Tibial artery (tissue), 4 donors: ENCODE measurements at regions not wholly inside any gene's neighbourhood (a gene's known extent, or its start where the extent isn't known, plus 50 kb on each side); places are given as distances from the start of the nearest gene placed in this dataset.
A peak's percentile ranks its signal among the peaks of the same experiment; 100 is the strongest.

ENCODE experiments used
- DNase-seq, 2 donors: peaks; one replicate each; pipeline ENCODE4 v3.0.0-alpha.2; 2019
- H3K27ac ChIP-seq, 2 donors: fragments of 200-600 bp; sonication (generic) in 1 of 2; 1 replicate in 1 of 2; 2 replicates in 1 of 2; pipeline ENCODE4 v1.5.1; 2018 to 2019; ENCODE audit warnings: mild to moderate bottlenecking in 1 of 2
- H3K27me3 ChIP-seq, 2 donors: fragments of 200-600 bp; sonication (generic) in 1 of 2; one replicate each; pipeline versions ENCODE4 v1.5.1 to v1.6.0; 2016 to 2019
- H3K36me3 ChIP-seq, 3 donors: fragments of 200-600 bp; sonication (generic) in 2 of 3; one replicate each; pipeline ENCODE4 v1.5.1; 2016 to 2019; ENCODE audit warnings: mild to moderate bottlenecking in 2 of 3
- H3K4me1 ChIP-seq, 4 donors: fragments of 200-600 bp; sonication (generic) in 2 of 4; 1 replicate in 3 of 4; 2 replicates in 1 of 4; pipeline ENCODE4 v1.5.1; 2016 to 2019
- H3K4me3 ChIP-seq, 2 donors: fragments of 200-600 bp; sonication (generic) in 1 of 2; 1 replicate in 1 of 2; 2 replicates in 1 of 2; pipeline ENCODE4 v1.5.1; 2018 to 2019; ENCODE audit warnings: mild to moderate bottlenecking in 2 of 2
- H3K9me3 ChIP-seq, 3 donors: fragments of 200-600 bp; sonication (generic) in 1 of 3; one replicate each; pipeline ENCODE4 v1.5.1; 2016 to 2019
- CTCF ChIP-seq, 2 experiments: fragments of 200-600 bp in 1 of 2; fragments of 450-650 bp in 1 of 2; IDR thresholded peaks; one replicate each; pipeline ENCODE4 v1.5.1; 2017 to 2019; ENCODE audit warnings: antibody characterized with exemption in 2 of 2, mild to moderate bottlenecking in 1 of 2, moderate library complexity in 1 of 2
- intact Hi-C: fragments of 100-400 bp; cut with DNase I; formaldehyde crosslinking; loops from one replicate; pipeline ENCODE4 v1.15.0; 2023; ENCODE audit warnings: low total_unique reads

- H3K9me3 ChIP-seq, result no peaks in the 10 kb centered on the region
- H3K27ac ChIP-seq, result no peak overlapping the region
- no peaks in the 10 kb centered on the region for H3K27me3 ChIP-seq
- peak in 1 of 2 donors; percentile 32 for DNase-seq
- no peak overlapping the region for H3K4me3 ChIP-seq
- no peaks in the 10 kb centered on the region for H3K4me1 ChIP-seq
- no peak for TF ChIP-seq CTCF (IDR thresholded peaks at IDR 0.05)
- intact Hi-C loops, result no loop called here
- H3K36me3 ChIP-seq, result no peaks in the 10 kb centered on the region
Measured at GRCh38 chr9:113665756-113666155, 202.2 kb downstream of the RGS3 start.

GRCh38 chr9:113668061-113668460, 204.5 kb downstream of the RGS3 start:
- intact Hi-C loops, result no loop called here

DNA sequence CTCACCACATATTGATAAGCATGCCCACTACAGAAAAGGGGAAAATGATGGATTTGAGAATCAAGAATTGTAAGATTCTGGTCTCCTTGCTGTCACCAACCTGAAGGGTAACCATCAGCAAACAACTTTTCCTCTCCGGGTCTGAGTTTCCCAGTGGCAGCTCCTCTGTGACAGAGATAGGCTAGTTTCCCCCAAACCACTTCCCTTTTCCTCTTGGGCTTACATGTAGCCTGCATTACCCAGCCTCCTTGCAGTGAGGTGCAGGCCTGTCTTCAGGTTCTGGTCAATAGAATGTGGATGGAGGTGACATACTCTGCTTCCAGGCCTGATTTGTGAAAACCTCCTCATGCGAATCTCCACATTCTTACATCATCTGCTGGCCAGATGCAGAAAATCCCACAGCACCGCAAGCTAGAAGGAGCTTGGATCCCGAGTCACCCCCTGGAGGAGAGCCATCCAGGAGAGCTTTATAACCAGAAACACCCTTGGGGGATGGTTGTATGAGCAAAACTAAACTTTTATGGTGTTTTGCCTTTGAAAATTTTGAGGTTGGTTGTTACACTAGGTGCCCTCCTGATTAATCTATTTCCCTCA, 206.1 kb downstream of the RGS3 start:
- peaks cover 0 to under 1% (median 0%) of the 10 kb centered on the region in 4 donors for H3K4me1 ChIP-seq
- no peaks in the 10 kb centered on the region for H3K36me3 ChIP-seq
- intact Hi-C loops, result no loop called here
- no peaks in the 10 kb centered on the region for H3K9me3 ChIP-seq
- no peaks in the 10 kb centered on the region for H3K27me3 ChIP-seq
- no peak overlapping the region for H3K27ac ChIP-seq
- DNase-seq, result no peak
- TF ChIP-seq CTCF (IDR thresholded peaks at IDR 0.05), result no peak
- H3K4me3 ChIP-seq, result no peak overlapping the region

More at GRCh38 chr9:113668061-113668460, 204.5 kb downstream of the RGS3 start:
- TF ChIP-seq CTCF (IDR thresholded peaks at IDR 0.05), result no peak
- no peak overlapping the region for H3K27ac ChIP-seq
- no peak for DNase-seq
- no peaks in the 10 kb centered on the region for H3K4me1 ChIP-seq
- no peaks in the 10 kb centered on the region for H3K27me3 ChIP-seq
- H3K4me3 ChIP-seq, result no peak overlapping the region
- H3K9me3 ChIP-seq, result no peaks in the 10 kb centered on the region
- no peaks in the 10 kb centered on the region for H3K36me3 ChIP-seq

DNA sequence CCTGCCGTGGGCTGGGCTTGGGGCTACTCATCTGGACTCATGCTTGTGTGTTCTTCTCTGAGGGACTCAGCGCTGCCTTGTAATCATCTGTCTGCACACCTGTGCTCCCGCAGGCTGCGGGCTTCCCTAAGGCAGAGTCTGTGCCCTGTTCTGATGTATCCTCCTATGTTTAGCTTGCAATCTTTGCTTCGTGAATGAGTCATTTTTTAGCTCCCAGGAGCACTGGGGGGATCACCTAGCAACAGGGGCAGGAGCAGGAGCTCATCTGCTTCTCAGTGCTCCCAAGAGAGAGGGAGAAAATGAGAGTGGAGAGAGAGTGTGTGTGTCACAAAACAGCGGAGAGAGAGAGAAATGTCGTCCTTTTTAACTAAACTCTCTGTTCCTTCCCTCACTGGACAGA, 202.4 kb upstream of the ZNF618 start:
- no peak for DNase-seq

DNA sequence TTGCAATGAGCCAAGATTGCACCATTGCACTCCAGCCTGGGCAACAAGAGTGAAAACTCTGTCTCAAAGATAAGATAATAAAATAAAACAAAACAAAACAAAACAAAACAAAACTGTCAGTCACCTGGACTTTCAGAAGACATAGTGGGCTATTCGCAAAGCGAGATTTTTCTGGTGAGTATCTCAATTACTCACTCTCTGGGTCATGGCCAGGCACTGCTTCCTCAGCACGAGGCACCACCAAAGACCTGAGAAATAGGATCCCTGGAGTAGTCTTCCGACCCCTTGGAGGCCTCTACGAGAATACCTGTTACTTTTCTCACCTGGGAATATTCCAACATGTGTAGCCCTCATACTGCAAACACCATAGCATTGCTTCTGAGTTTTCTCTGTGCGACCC, 201.7 kb upstream of the ZNF618 start:
- Histone ChIP-seq H3K4me3 (no peak overlapping the region), H3K27ac (no peak overlapping the region), H3K36me3 (no peaks in the 10 kb centered on the region), H3K9me3 (no peaks in the 10 kb centered on the region), H3K27me3 (no peaks in the 10 kb centered on the region), H3K4me1 (peaks cover 0 to 13% (median 0%) of the 10 kb centered on the region in 4 donors)
- TF ChIP-seq CTCF (IDR thresholded peaks at IDR 0.05), result no peak
- intact Hi-C loops, result no loop called here
- DNase-seq, result no peak

More for the DNA sequence above, 202.4 kb upstream of the ZNF618 start:
- Histone ChIP-seq H3K9me3 (no peaks in the 10 kb centered on the region), H3K27me3 (no peaks in the 10 kb centered on the region), H3K4me1 (peaks cover 0 to 13% (median 0%) of the 10 kb centered on the region in 4 donors), H3K36me3 (no peaks in the 10 kb centered on the region), H3K4me3 (no peak overlapping the region), H3K27ac (no peak overlapping the region)
- TF ChIP-seq CTCF (IDR thresholded peaks at IDR 0.05), result no peak
- intact Hi-C loops, result no loop called here
